ENCODE measurements at regions not wholly inside any gene's neighbourhood (a gene's known extent, or its start where the extent isn't known, plus 50 kb on each side); places are given as distances from the start of the nearest gene placed in this dataset.

DNA sequence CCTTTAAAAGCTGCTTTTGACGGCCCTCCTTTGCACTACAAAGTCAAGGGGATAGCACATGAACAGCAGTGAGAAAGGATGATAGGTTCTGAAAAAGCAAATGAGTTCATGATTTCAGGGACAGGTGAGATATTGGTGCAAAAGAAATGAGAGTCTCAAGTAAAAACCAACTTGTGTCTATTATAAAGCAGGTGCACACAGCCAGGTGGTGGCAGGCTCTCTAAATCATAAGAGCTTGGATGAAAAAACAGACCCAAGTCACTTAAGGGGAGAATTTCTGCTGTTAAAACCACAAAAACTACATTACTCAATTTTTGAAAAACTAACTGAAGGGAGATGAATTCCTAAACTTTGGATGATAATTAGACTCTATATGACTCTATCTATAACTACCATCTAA lies 201.5 kb downstream of the SP3 start:
- no peak for TF ChIP-seq CTCF (IDR thresholded peaks at IDR 0.05)
- TF ChIP-seq POLR2AphosphoS5 (IDR thresholded peaks at IDR 0.05): no peak
- TF ChIP-seq POLR2A (IDR thresholded peaks at IDR 0.05): no peak
- TF ChIP-seq EP300 (IDR thresholded peaks at IDR 0.05): no peak

Measured in stomach (tissue), 4 donors.